Peyer's patch (tissue), 4 donors: ENCODE measurements at regions not wholly inside any gene's neighbourhood (a gene's known extent, or its start where the extent isn't known, plus 50 kb on each side); places are given as distances from the start of the nearest gene placed in this dataset.
"Not testable (repeated sequence)": the region's sequence is repeated elsewhere in the genome, so short reads cannot be mapped to it uniquely, and the experiment has no call there.

Experiments
- DNase-seq, 3 donors: peaks; one replicate each; pipeline ENCODE4 v3.0.0-alpha.2; 2017 to 2019
- H3K27ac ChIP-seq, 4 donors: fragments of 200-600 bp; sonication (generic); one replicate each; pipeline ENCODE4 v1.5.1; 2016 to 2019
- H3K27me3 ChIP-seq, 2 donors: fragments of 200-600 bp; sonication (generic); one replicate each; pipeline ENCODE4 v1.5.1; 2019
- H3K36me3 ChIP-seq, 3 donors: fragments of 200-600 bp; sonication (generic); one replicate each; pipeline ENCODE4 v1.5.1; 2016 to 2019
- H3K4me1 ChIP-seq, 4 donors: fragments of 200-600 bp; sonication (generic); one replicate each; pipeline ENCODE4 v1.5.1; 2016 to 2019
- H3K4me3 ChIP-seq, 4 donors: fragments of 200-600 bp; sonication (generic); 1 replicate in 3 of 4; 2 replicates in 1 of 4; pipeline ENCODE4 v1.5.1; 2016 to 2019; ENCODE audit warnings: mild to moderate bottlenecking in 1 of 4
- H3K9me3 ChIP-seq, 4 donors: fragments of 200-600 bp; sonication (generic); one replicate each; pipeline ENCODE4 v1.5.1; 2016 to 2019; ENCODE audit warnings: mild to moderate bottlenecking in 1 of 4
- POLR2A ChIP-seq, 2 donors: fragments of 450-650 bp; IDR thresholded peaks; one replicate each; pipeline ENCODE4 v1.5.1; 2017; ENCODE audit warnings: antibody characterized with exemption in 2 of 2, mild to moderate bottlenecking in 2 of 2, moderate library complexity in 2 of 2
- TF ChIP-seq, protein P1 (sequence below), 6 experiments: fragments of 450-650 bp in 4 of 6; fragments of 200-600 bp in 2 of 6; sonication (generic) in 1 of 6; IDR thresholded peaks; one replicate each; pipeline ENCODE4 v1.5.1; 2017 to 2019; ENCODE audit warnings: antibody characterized with exemption in 6 of 6, mild to moderate bottlenecking in 3 of 6, moderate library complexity in 1 of 6

DNA sequence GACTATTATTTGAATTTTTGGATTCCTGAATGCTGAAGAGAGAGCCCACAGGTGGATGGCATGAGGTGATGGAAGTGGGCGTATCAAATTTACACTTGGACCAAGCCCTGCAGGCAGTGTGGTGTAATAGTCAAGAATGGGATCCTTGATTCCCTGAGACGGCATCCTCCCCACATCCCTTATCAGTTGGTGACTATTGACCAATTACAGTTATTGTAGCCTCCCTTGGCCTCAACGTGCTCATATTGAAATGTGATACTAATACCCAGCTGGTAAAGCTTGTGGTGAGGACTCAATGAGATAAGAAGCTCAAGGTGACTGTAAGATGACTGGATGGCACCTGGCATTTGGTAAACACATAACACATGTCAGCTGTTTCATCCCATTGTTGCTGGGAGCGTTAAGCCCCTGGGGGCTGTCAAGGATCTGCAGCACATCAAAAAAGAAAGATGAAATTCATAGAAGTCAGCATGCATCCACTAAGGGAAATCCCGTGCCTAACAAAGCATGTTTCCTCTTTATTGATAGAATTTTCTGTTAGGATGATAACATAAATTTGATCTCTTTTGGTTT is 65.6 kb upstream of the IRX2 start:
- Histone ChIP-seq H3K9me3 (peaks cover 0 to 14% (median 0%) of the 10 kb centered on the region in 4 donors), H3K4me3 (no peak overlapping the region), H3K4me1 (no peaks in the 10 kb centered on the region), H3K27ac (no peak overlapping the region), H3K27me3 (no peaks in the 10 kb centered on the region), H3K36me3 (no peaks in the 10 kb centered on the region)
- no peak for DNase-seq
- TF ChIP-seq POLR2A (IDR thresholded peaks at IDR 0.05) = no peak
- TF ChIP-seq, protein P1, sequence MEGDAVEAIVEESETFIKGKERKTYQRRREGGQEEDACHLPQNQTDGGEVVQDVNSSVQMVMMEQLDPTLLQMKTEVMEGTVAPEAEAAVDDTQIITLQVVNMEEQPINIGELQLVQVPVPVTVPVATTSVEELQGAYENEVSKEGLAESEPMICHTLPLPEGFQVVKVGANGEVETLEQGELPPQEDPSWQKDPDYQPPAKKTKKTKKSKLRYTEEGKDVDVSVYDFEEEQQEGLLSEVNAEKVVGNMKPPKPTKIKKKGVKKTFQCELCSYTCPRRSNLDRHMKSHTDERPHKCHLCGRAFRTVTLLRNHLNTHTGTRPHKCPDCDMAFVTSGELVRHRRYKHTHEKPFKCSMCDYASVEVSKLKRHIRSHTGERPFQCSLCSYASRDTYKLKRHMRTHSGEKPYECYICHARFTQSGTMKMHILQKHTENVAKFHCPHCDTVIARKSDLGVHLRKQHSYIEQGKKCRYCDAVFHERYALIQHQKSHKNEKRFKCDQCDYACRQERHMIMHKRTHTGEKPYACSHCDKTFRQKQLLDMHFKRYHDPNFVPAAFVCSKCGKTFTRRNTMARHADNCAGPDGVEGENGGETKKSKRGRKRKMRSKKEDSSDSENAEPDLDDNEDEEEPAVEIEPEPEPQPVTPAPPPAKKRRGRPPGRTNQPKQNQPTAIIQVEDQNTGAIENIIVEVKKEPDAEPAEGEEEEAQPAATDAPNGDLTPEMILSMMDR (IDR thresholded peaks at IDR 0.05) = no peak

DNA sequence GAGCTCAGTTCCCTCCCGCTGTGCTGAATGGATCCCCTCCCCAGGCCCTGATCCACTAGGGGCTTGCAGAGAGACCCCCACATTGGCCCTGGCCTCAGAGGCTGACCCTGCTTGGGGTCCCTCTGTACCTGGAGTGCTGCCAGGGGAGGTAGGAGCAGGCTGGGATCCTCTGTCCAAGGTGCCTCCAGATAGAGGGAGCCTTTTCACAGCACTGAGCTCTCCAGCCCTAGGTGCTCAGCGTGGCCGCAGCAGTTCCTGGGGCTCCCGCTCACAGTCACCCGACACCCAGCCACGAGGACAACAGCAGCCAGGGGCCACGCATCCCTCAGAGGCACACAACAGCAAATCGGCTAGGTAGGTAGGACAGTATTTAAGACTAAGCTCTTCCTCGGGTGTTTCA is 62.2 kb upstream of the IRX2 start:
- Histone ChIP-seq H3K27ac (no peak overlapping the region), H3K4me1 (no peaks in the 10 kb centered on the region), H3K9me3 (peaks cover 0 to 10% (median 0%) of the 10 kb centered on the region in 4 donors), H3K27me3 (no peaks in the 10 kb centered on the region), H3K36me3 (no peaks in the 10 kb centered on the region), H3K4me3 (no peak overlapping the region)
- TF ChIP-seq, protein P1 (IDR thresholded peaks at IDR 0.05) = no peak
- no peak for TF ChIP-seq POLR2A (IDR thresholded peaks at IDR 0.05)
- no peak for DNase-seq

DNA sequence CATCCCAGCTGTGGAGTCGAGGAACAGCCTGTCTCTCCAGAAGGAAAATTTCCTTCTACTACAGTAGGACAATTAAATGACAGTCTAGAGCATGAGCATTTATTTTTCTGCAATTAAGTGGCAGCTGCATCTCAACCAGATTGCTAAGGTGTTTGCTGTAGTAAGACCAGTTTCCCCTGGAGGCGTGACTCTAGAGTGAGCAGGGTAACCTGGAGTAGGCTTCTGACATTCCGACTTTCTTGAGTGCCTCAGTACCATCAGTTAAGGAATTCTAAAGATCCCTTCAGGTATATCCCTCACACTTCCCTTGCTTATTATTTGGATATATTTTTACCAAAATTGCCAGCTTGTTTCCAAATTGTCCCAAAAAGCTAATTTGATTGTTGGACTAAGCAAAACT is 59.2 kb upstream of the IRX2 start:
- DNase-seq = no peak
- Histone ChIP-seq H3K27me3 (no peaks in the 10 kb centered on the region), H3K9me3 (peaks cover 0 to 10% (median 0%) of the 10 kb centered on the region in 4 donors), H3K27ac (no peak overlapping the region), H3K36me3 (no peaks in the 10 kb centered on the region), H3K4me1 (no peaks in the 10 kb centered on the region), H3K4me3 (no peak overlapping the region)
- no peak for TF ChIP-seq POLR2A (IDR thresholded peaks at IDR 0.05)
- TF ChIP-seq, protein P1 (IDR thresholded peaks at IDR 0.05) = no peak

DNA sequence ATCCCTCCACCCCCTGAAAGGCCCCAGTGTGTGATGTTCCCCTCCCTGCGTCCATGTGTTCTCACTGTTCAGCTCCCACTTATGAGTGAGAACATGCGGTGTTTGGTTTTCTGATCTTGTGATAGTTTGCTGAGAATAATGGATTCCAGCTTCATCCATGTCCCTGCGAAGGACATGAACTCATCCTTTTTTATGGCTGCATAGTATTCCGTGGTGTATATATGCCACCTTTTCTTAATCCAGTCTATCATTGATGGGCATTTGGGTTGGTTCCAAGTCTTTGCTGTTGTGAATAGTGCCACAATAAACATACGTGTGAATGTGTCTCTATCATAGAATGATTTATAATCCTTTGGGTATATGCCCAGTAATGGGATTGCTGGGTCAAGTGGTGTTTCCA is 55.8 kb upstream of the IRX2 start:
- H3K9me3 ChIP-seq, H3K27me3 ChIP-seq, H3K27ac ChIP-seq, H3K36me3 ChIP-seq, DNase-seq, H3K4me1 ChIP-seq, H3K4me3 ChIP-seq: not testable (repeated sequence)

DNA sequence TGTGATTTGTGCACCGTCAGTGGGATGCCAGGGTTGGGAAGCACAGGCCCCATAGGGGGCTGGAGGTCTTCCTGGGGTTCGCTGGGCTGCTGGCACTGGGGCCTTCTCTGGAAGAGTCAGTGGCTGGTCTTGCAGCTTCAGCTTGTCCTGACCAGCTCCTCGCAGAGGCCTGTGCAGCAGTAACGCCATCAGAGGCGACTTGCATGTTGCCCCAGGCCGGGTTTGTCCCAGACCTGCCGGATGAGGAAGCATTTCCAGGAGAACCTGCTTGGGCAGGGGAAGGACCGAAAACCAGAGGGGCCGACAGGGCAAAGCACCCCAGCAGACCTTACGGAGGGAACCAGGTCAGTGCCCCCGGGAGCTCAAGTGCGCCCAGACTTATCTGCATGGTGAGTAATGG is 54.7 kb upstream of the IRX2 start:
- Histone ChIP-seq H3K27me3 (no peaks in the 10 kb centered on the region), H3K9me3 (no peaks in the 10 kb centered on the region), H3K4me3 (no peak overlapping the region), H3K36me3 (no peaks in the 10 kb centered on the region), H3K27ac (no peak overlapping the region), H3K4me1 (no peaks in the 10 kb centered on the region)
- no peak for DNase-seq
- TF ChIP-seq, protein P1 (IDR thresholded peaks at IDR 0.05) = no peak

DNA sequence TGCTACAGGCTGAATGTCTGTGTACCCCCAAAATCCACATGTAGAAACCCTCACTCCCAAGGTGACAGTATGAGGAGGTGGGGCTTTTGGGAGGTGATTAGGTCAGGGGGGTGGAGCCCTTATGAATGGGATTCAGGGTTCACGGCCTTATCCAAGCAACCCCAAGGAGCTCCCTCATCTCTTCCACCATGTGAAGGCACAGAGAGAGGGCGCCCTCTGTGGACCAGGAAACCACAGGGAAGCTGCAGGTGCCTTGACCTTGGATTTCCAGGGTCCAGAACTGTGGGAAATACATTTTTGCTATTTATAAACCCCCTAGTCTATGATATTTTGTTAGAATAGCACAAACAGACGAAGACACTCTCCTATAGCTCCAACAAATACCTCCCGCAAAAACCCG is 53.6 kb upstream of the IRX2 start:
- Histone ChIP-seq H3K4me3 (no peak overlapping the region), H3K9me3 (no peaks in the 10 kb centered on the region), H3K27me3 (no peaks in the 10 kb centered on the region), H3K4me1 (no peaks in the 10 kb centered on the region), H3K27ac (no peak overlapping the region), H3K36me3 (no peaks in the 10 kb centered on the region)
- TF ChIP-seq, protein P1 (IDR thresholded peaks at IDR 0.05) = no peak
- TF ChIP-seq POLR2A (IDR thresholded peaks at IDR 0.05) = no peak
- DNase-seq = no peak
